HFFc6 (cell line): ENCODE measurements at regions not wholly inside any gene's neighbourhood (a gene's known extent, or its start where the extent isn't known, plus 50 kb on each side); places are given as distances from the start of the nearest gene placed in this dataset.

Source experiments
- DNase-seq: peaks from one replicate; pipeline ENCODE4 v3.0.0-alpha.2; 2018
- H3K27ac Mint-ChIP-seq: 2 replicates; pipeline ENCODE4 v1.8.0; 2020; ENCODE audit warnings: mild to moderate bottlenecking, mixed read lengths
- H3K27me3 Mint-ChIP-seq: 2 replicates; pipeline ENCODE4 v1.8.0; 2021; ENCODE audit warnings: mild to moderate bottlenecking, moderate library complexity, mixed read lengths; ENCODE audit not compliant: insufficient read depth
- H3K36me3 Mint-ChIP-seq: 2 replicates; pipeline ENCODE4 v1.8.0; 2021; ENCODE audit warnings: low read depth, mixed read lengths
- H3K4me1 Mint-ChIP-seq: 2 replicates; pipeline ENCODE4 v1.8.0; 2020; ENCODE audit warnings: low read depth, mixed read lengths
- H3K4me3 Mint-ChIP-seq: 2 replicates; pipeline ENCODE4 v1.8.0; 2020; ENCODE audit warnings: mild to moderate bottlenecking, moderate library complexity, mixed read lengths
- H3K9me3 Mint-ChIP-seq: 2 replicates; pipeline ENCODE4 v1.8.0; 2020; ENCODE audit warnings: mild to moderate bottlenecking, mixed read lengths
- TF ChIP-seq, protein P1 (sequence below): fragments of 200-600 bp; sonication (generic); IDR thresholded peaks from 2 replicates; pipeline ENCODE4 v1.5.0; 2021; ENCODE audit warnings: antibody characterized with exemption, mild to moderate bottlenecking

DNA sequence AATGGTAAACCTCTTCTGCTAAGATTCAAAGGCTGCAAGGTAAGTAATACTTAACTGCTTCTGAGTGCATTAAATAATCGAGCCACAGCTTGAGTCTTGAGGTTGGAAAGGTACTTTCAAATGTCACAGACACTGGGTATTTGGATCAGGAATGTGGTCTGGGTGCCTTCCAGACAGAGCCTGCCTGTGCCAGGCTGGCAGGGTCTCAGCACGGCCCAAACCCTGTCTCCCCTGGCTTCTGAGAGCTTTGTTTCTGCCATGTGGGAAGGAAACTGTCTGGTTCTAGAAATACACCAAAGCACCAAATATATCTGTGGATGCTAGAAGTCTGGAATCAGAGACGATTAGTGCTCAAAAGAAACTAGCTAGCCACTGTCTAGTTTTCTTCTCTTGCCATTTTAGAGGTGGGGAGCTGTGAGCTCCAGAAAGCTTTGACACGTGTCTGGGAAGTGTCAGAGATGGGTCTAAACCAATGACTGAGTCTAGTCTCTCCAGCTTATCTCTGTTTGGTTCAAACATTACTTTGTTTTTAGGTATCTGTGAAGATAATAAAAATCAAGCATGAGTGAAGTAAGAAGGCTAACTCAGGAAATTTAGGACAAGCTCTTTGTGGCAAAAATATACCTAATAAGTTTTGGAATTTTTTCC lies 162.8 kb downstream of the CYP26A1 start:
- H3K4me1 Mint-ChIP-seq: peaks cover 22% of the 10 kb centered on the region
- no peaks in the 10 kb centered on the region; the same call in 1 of the 2 replicates for H3K9me3 Mint-ChIP-seq
- no peak for DNase-seq
- H3K4me3 Mint-ChIP-seq: no peak overlapping the region
- H3K27me3 Mint-ChIP-seq: peaks cover 6% of the 10 kb centered on the region
- H3K36me3 Mint-ChIP-seq: 0 out of 2 replicates have a peak, but pooled peaks cover 3% of the 10 kb centered on the region
- no peak overlapping the region; the same call in 1 of the 2 replicates for H3K27ac Mint-ChIP-seq
- TF ChIP-seq, protein P1, sequence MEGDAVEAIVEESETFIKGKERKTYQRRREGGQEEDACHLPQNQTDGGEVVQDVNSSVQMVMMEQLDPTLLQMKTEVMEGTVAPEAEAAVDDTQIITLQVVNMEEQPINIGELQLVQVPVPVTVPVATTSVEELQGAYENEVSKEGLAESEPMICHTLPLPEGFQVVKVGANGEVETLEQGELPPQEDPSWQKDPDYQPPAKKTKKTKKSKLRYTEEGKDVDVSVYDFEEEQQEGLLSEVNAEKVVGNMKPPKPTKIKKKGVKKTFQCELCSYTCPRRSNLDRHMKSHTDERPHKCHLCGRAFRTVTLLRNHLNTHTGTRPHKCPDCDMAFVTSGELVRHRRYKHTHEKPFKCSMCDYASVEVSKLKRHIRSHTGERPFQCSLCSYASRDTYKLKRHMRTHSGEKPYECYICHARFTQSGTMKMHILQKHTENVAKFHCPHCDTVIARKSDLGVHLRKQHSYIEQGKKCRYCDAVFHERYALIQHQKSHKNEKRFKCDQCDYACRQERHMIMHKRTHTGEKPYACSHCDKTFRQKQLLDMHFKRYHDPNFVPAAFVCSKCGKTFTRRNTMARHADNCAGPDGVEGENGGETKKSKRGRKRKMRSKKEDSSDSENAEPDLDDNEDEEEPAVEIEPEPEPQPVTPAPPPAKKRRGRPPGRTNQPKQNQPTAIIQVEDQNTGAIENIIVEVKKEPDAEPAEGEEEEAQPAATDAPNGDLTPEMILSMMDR: no peak

DNA sequence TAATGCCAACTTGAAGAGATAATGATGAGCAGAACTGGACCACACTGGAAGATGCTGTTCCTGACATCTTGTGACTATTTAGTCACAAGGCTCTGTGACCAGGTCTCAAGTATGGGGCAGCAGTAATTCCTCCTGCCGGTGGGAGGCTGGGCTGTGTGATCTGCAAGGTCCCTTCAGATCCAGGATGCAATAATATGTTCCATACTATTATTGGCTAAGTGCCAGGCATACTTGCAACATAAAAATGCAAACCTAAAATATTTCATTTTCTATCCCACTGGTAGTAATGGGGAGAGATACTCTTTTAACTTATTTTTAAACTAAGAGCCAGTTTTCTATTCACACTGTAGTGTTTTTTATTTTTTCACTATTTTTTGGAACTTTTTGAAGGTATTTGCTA lies 171.5 kb downstream of the CYP26A1 start:
- TF ChIP-seq, protein P1: no peak
- Mint-ChIP-seq H3K9me3 (no peaks in the 10 kb centered on the region), H3K27ac (no peak overlapping the region), H3K4me1 (no peaks in the 10 kb centered on the region), H3K27me3 (peaks cover 32% of the 10 kb centered on the region), H3K36me3 (no peaks in the 10 kb centered on the region), H3K4me3 (no peak overlapping the region)
- no peak for DNase-seq

DNA sequence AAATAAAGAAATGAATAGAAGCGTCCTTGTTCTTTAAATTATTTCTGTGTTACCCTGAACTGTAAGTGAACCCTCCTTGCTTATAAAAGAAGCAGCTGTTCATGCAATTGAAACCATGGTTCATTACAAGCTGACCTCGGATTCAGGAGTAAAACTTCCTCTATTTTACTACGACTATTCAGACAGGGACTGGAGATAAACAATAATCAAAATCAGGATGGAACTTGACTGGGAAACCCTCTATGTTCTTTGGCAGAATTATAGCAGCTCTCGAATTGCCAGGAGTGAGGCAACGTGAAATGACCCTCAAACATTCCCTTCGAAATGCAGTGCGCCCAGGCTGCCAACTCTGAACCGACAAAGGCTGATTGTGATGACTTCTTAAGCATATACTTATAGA lies 172.1 kb downstream of the CYP26A1 start:
- H3K27me3 Mint-ChIP-seq: peaks cover 32% of the 10 kb centered on the region
- H3K27ac Mint-ChIP-seq: no peak overlapping the region
- no peaks in the 10 kb centered on the region for H3K9me3 Mint-ChIP-seq
- H3K4me3 Mint-ChIP-seq: no peak overlapping the region
- TF ChIP-seq, protein P1: no peak
- H3K36me3 Mint-ChIP-seq: no peaks in the 10 kb centered on the region
- no peaks in the 10 kb centered on the region for H3K4me1 Mint-ChIP-seq
- no peak for DNase-seq

DNA sequence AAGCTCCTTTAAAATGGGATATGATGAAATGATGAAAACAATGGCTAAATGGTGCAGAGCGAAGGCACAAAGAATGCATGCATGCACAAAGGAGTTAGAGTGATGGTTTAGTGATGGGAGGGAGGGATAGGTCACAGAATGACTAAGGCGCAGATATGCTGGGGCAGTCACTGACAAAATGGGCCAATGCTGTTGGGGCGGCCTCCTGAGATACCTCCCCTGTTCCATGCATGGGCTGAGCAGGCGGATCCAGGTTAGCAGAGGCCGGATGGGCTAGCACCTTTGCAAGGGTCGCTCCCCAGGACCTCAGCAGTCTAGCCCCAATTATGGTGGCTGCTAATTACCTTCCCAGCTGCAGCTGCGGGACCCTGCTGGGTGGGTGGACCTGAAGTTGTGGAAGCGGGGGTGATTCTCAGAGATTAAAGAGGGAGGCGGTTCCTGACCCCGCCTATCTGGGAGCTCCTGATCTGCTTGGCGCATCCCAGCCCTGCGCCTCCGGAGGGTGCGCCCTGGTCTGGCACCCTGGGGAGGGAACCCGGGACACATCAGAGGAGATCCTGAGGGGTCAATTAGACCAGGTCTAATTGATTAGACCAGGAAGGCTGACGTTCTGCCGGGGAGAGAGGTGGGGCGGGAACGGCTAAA lies 175.0 kb downstream of the CYP26A1 start:
- DNase-seq: no peak
- Mint-ChIP-seq H3K27ac (no peak overlapping the region), H3K36me3 (no peaks in the 10 kb centered on the region), H3K9me3 (no peaks in the 10 kb centered on the region), H3K4me1 (no peaks in the 10 kb centered on the region), H3K4me3 (no peak overlapping the region), H3K27me3 (peaks cover 22% of the 10 kb centered on the region)
- TF ChIP-seq, protein P1: no peak

DNA sequence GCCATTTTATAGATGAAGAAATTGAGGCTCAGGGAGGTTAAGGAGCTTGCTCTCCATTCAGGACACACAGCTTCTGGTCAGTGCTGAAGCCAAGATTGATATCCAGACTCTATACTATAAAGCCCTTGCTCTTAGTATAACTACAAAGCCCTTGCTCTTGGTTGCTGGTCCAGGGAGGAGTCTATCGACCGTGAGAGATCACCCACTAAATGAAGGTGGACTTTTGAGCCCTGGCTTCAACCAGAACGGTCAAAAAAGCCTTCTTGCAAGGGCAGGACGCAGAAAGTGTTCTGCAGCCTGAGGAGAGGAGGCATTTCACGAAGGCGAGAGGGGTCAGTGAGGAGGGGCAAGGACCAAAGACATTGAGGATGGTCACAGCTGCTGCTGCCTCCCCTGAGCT lies 176.3 kb downstream of the CYP26A1 start:
- H3K4me3 Mint-ChIP-seq: no peak overlapping the region
- no peak overlapping the region for H3K27ac Mint-ChIP-seq
- H3K27me3 Mint-ChIP-seq: peaks cover 12% of the 10 kb centered on the region
- DNase-seq: no peak
- TF ChIP-seq, protein P1: no peak
- no peaks in the 10 kb centered on the region for H3K4me1 Mint-ChIP-seq
- H3K9me3 Mint-ChIP-seq: no peaks in the 10 kb centered on the region
- no peaks in the 10 kb centered on the region for H3K36me3 Mint-ChIP-seq
